Keratinocyte (primary cell): ENCODE measurements at regions not wholly inside any gene's neighbourhood (a gene's known extent, or its start where the extent isn't known, plus 50 kb on each side); places are given as distances from the start of the nearest gene placed in this dataset.

Experiments
- DNase-seq: peaks from one replicate; pipeline ENCODE4 v3.0.0-alpha.2; 2011; ENCODE audit warnings: low read depth, missing footprints, low spot score
- FAIRE-seq: peaks from 2 replicates; lab custom pipeline; 2011; peaks lifted over from hg19 to GRCh38; lab: Jason Lieb, UNC
- H2AFZ ChIP-seq: 2 replicates; pipeline ENCODE4 v1.6.0; 2012; ENCODE audit warnings: low read length, control low read depth, inconsistent platforms; ENCODE audit not compliant: control insufficient read depth
- H3K27ac ChIP-seq: 2 replicates; pipeline ENCODE4 v1.5.1; 2011; ENCODE audit warnings: low read length; ENCODE audit not compliant: control insufficient read depth, insufficient read depth
- H3K27me3 ChIP-seq: 3 replicates; pipeline ENCODE4 v1.6.0; 2011; ENCODE audit warnings: low read length; ENCODE audit not compliant: control insufficient read depth, insufficient read depth; ENCODE audit errors: extremely low read depth
- H3K36me3 ChIP-seq, 2 experiments: 2 replicates in 1 of 2; 3 replicates in 1 of 2; pipeline ENCODE4 v1.5.1; 2011; ENCODE audit warnings: low read length in 2 of 2, mild to moderate bottlenecking in 1 of 2; ENCODE audit not compliant: control insufficient read depth in 2 of 2, insufficient read depth in 2 of 2; ENCODE audit errors: extremely low read depth in 1 of 2
- H3K4me1 ChIP-seq: 3 replicates; pipeline ENCODE4 v1.5.1; 2011; ENCODE audit warnings: low read length; ENCODE audit not compliant: control insufficient read depth, insufficient read depth; ENCODE audit errors: extremely low read depth
- H3K4me2 ChIP-seq: 3 replicates; pipeline ENCODE4 v1.6.0; 2011; ENCODE audit warnings: low read depth, low read length; ENCODE audit not compliant: control insufficient read depth, insufficient read depth; ENCODE audit errors: extremely low read depth
- H3K4me3 ChIP-seq, 3 experiments: fragments of 200-600 bp in 1 of 3; sonication (generic) in 1 of 3; 2 replicates in 2 of 3; 3 replicates in 1 of 3; pipeline ENCODE4 v1.5.1; 2011 to 2016; ENCODE audit warnings: low read length in 3 of 3, mild to moderate bottlenecking in 3 of 3, control low read depth in 2 of 3, inconsistent platforms in 1 of 3, low read depth in 1 of 3, mixed read lengths in 1 of 3, mixed run types in 1 of 3, moderate library complexity in 1 of 3; ENCODE audit not compliant: control insufficient read depth in 2 of 3, insufficient read depth in 2 of 3; ENCODE audit errors: extremely low read depth in 1 of 3
- H3K79me2 ChIP-seq: 2 replicates; pipeline ENCODE4 v1.6.0; 2012; ENCODE audit warnings: low read length; ENCODE audit not compliant: control insufficient read depth, insufficient read depth
- H3K9ac ChIP-seq: 3 replicates; pipeline ENCODE4 v1.6.0; 2011; ENCODE audit warnings: low read length; ENCODE audit not compliant: control insufficient read depth, insufficient read depth; ENCODE audit errors: extremely low read depth
- H3K9me1 ChIP-seq: 3 replicates; pipeline ENCODE4 v1.6.0; 2011; ENCODE audit warnings: low read length; ENCODE audit not compliant: control insufficient read depth, insufficient read depth; ENCODE audit errors: extremely low read depth
- H3K9me3 ChIP-seq: 2 replicates; pipeline ENCODE4 v1.5.1; 2012; ENCODE audit warnings: low read depth, low read length; ENCODE audit not compliant: control insufficient read depth
- H4K20me1 ChIP-seq: 3 replicates; pipeline ENCODE4 v1.6.0; 2011; ENCODE audit warnings: low read length; ENCODE audit not compliant: control insufficient read depth, insufficient read depth; ENCODE audit errors: extremely low read depth
- EZH2 ChIP-seq: IDR thresholded peaks from one replicate; pipeline ENCODE4 v1.6.1; 2012; ENCODE audit warnings: inconsistent platforms, mild to moderate bottlenecking, low read length, moderate library complexity
- dilution Hi-C: fragments of 300-500 bp; cut with MboI; formaldehyde crosslinking; loops from one replicate; pipeline ENCODE4 v1.7.0; 2020; ENCODE audit warnings: low sequenced_read_pairs; ENCODE audit not compliant: extremely low pct_ligation_motif_present
- TF ChIP-seq, protein P1 (sequence below), 3 experiments: IDR thresholded peaks in 1 of 3; conservative IDR thresholded peaks in 1 of 3; optimal IDR thresholded peaks in 1 of 3; 2 replicates in 2 of 3; 3 replicates in 1 of 3; pipeline versions ENCODE3 to v1.5.1; 2011; ENCODE audit warnings: low read length in 3 of 3, mild to moderate bottlenecking in 3 of 3, moderate library complexity in 2 of 3, control low read depth in 1 of 3, inconsistent platforms in 1 of 3; ENCODE audit not compliant: insufficient read depth in 2 of 3; ENCODE audit errors: extremely low read depth in 1 of 3

GRCh38 chr7:27303026-27303425 is 60.4 kb downstream of the EVX1 start:
- H3K4me1 ChIP-seq = peaks cover 5% of the 10 kb centered on the region
- peak overlapping the region; percentile 35 for H3K4me2 ChIP-seq
- no peaks in the 10 kb centered on the region for H3K36me3 ChIP-seq
- TF ChIP-seq EZH2 = no peak
- TF ChIP-seq, protein P1, sequence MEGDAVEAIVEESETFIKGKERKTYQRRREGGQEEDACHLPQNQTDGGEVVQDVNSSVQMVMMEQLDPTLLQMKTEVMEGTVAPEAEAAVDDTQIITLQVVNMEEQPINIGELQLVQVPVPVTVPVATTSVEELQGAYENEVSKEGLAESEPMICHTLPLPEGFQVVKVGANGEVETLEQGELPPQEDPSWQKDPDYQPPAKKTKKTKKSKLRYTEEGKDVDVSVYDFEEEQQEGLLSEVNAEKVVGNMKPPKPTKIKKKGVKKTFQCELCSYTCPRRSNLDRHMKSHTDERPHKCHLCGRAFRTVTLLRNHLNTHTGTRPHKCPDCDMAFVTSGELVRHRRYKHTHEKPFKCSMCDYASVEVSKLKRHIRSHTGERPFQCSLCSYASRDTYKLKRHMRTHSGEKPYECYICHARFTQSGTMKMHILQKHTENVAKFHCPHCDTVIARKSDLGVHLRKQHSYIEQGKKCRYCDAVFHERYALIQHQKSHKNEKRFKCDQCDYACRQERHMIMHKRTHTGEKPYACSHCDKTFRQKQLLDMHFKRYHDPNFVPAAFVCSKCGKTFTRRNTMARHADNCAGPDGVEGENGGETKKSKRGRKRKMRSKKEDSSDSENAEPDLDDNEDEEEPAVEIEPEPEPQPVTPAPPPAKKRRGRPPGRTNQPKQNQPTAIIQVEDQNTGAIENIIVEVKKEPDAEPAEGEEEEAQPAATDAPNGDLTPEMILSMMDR (optimal IDR thresholded peaks at IDR 0.05 in 1 of 3, IDR thresholded peaks at IDR 0.05 in 1 of 3, conservative IDR thresholded peaks at IDR 0.05 in 1 of 3; ENCODE audit: extremely low read depth in 1 of 3, insufficient read depth in 2 of 3, low read length in 3 of 3) = no peak
- peak overlapping the region; percentile 5 for H2AFZ ChIP-seq
- H3K9me1 ChIP-seq = no peaks in the 10 kb centered on the region
- H3K4me3 ChIP-seq = no peak overlapping the region
- no peak overlapping the region for H3K9ac ChIP-seq
- no peaks in the 10 kb centered on the region for H3K79me2 ChIP-seq
- FAIRE-seq (peak; percentile 79), DNase-seq (peak; percentile 1)
- no peak overlapping the region for H3K27ac ChIP-seq
- no peaks in the 10 kb centered on the region for H3K27me3 ChIP-seq
- no peaks in the 10 kb centered on the region for H3K9me3 ChIP-seq
- H4K20me1 ChIP-seq = no peaks in the 10 kb centered on the region
- dilution Hi-C loops = no loop called here

- H4K20me1 ChIP-seq = no peaks in the 10 kb centered on the region
- no peak for FAIRE-seq
- peaks cover 5% of the 10 kb centered on the region for H3K4me1 ChIP-seq
Observed at GRCh38 chr7:27305854-27306253, 63.3 kb downstream of the EVX1 start.

More at GRCh38 chr7:27305854-27306253, 63.3 kb downstream of the EVX1 start:
- H3K9me3 ChIP-seq = no peaks in the 10 kb centered on the region
- H3K36me3 ChIP-seq = no peaks in the 10 kb centered on the region
- H3K9ac ChIP-seq = no peak overlapping the region
- no peak overlapping the region for H3K4me3 ChIP-seq
- TF ChIP-seq EZH2 = no peak
- TF ChIP-seq, protein P1 (optimal IDR thresholded peaks at IDR 0.05 in 1 of 3, IDR thresholded peaks at IDR 0.05 in 1 of 3, conservative IDR thresholded peaks at IDR 0.05 in 1 of 3; ENCODE audit: extremely low read depth in 1 of 3, insufficient read depth in 2 of 3, low read length in 3 of 3) = no peak
- no peak for DNase-seq
- no peak overlapping the region for H3K4me2 ChIP-seq
- no peak overlapping the region for H3K27ac ChIP-seq
- dilution Hi-C loops = no loop called here
- H3K9me1 ChIP-seq = no peaks in the 10 kb centered on the region
- no peaks in the 10 kb centered on the region for H3K27me3 ChIP-seq
- no peaks in the 10 kb centered on the region for H3K79me2 ChIP-seq
- H2AFZ ChIP-seq = no peak overlapping the region
